H1 (cell line): ENCODE measurements at regions not wholly inside any gene's neighbourhood (a gene's known extent, or its start where the extent isn't known, plus 50 kb on each side); places are given as distances from the start of the nearest gene placed in this dataset.

Experiments
- CTCF ChIA-PET: fragments of 300-600 bp; sonication (Branson Sonifier 250); formaldehyde crosslinking; loops from one replicate; lab custom pipeline; 2021; ENCODE audit not compliant: partially characterized antibody; lab: Charles Lee
- POLR2A ChIA-PET: fragments of 300-600 bp; sonication (Branson Sonifier 250); formaldehyde crosslinking; loops from one replicate; lab custom pipeline; 2021; ENCODE audit warnings: inconsistent platforms; ENCODE audit not compliant: partially characterized antibody; lab: Charles Lee
- DNase-seq, 2 experiments: peaks; one replicate each; pipeline versions ENCODE4 v3.0.0 to v3.0.0-alpha.2; 2010 to 2022; ENCODE audit warnings: low spot score in 2 of 2, low read depth in 1 of 2, mixed read lengths in 1 of 2
- FAIRE-seq: peaks from 2 replicates; lab custom pipeline; 2011; peaks lifted over from hg19 to GRCh38; lab: Jason Lieb, UNC
- H2AFZ ChIP-seq: 2 replicates; pipeline ENCODE4 v1.8.1; 2012; ENCODE audit warnings: low read length, inconsistent platforms
- H2AK5ac ChIP-seq: 2 replicates; pipeline ENCODE4 v1.6.1; 2013; ENCODE audit warnings: low read depth, low read length
- H2BK120ac ChIP-seq: replicated peaks from 2 replicates; pipeline ENCODE3; 2013; ENCODE audit warnings: low read depth, low read length, inconsistent platforms
- H2BK12ac ChIP-seq: 2 replicates; pipeline ENCODE4 v1.6.1; 2013; ENCODE audit warnings: low read depth, low read length
- H2BK15ac ChIP-seq: 2 replicates; pipeline ENCODE4 v1.6.1; 2013; ENCODE audit warnings: low read length
- H2BK20ac ChIP-seq: 2 replicates; pipeline ENCODE4 v1.6.1; 2013; ENCODE audit warnings: low read length
- H2BK5ac ChIP-seq: 2 replicates; pipeline ENCODE4 v1.6.1; 2013; ENCODE audit warnings: low read depth, low read length
- H3K14ac ChIP-seq: 2 replicates; pipeline ENCODE4 v1.6.1; 2013; ENCODE audit warnings: inconsistent platforms; ENCODE audit not compliant: insufficient read length
- H3K18ac ChIP-seq: 2 replicates; pipeline ENCODE4 v1.6.1; 2013; ENCODE audit warnings: low read length; ENCODE audit errors: extremely low read depth
- H3K23ac ChIP-seq: 2 replicates; pipeline ENCODE4 v1.6.1; 2013; ENCODE audit warnings: inconsistent platforms; ENCODE audit not compliant: insufficient read length
- H3K23me2 ChIP-seq: 2 replicates; pipeline ENCODE4 v1.6.1; 2013; ENCODE audit warnings: low read depth, low read length
- H3K27ac ChIP-seq: 2 replicates; pipeline ENCODE4 v1.6.1; 2011; ENCODE audit warnings: low read depth, low read length, inconsistent platforms
- H3K27me3 ChIP-seq, 4 experiments: replicated peaks in 1 of 4; 1 replicate in 1 of 4; 2 replicates in 3 of 4; pipeline versions ENCODE4 v1.6.1 to v1.8.1; 2011 to 2013; ENCODE audit warnings: low read length in 3 of 4, mild to moderate bottlenecking in 3 of 4, inconsistent platforms in 2 of 4, mixed read lengths in 2 of 4, moderate library complexity in 1 of 4; ENCODE audit not compliant: control insufficient read depth in 3 of 4, insufficient read depth in 3 of 4; ENCODE audit errors: extremely low read depth in 1 of 4
- H3K36me3 ChIP-seq, 4 experiments: 2 replicates each; pipeline versions ENCODE4 v1.6.1 to v1.8.1; 2011 to 2013; ENCODE audit warnings: mild to moderate bottlenecking in 4 of 4, low read length in 3 of 4, moderate library complexity in 2 of 4, control low read depth in 1 of 4, inconsistent platforms in 1 of 4; ENCODE audit not compliant: insufficient read depth in 4 of 4, control insufficient read depth in 2 of 4
- H3K4ac ChIP-seq: replicated peaks from 2 replicates; pipeline ENCODE3; 2013; ENCODE audit warnings: low read length, low read depth, mixed read lengths, inconsistent platforms; ENCODE audit not compliant: insufficient read length
- H3K4me1 ChIP-seq, 4 experiments: replicated peaks in 1 of 4; 1 replicate in 1 of 4; 2 replicates in 3 of 4; pipeline versions ENCODE4 v1.6.1 to v1.8.1; 2011 to 2013; ENCODE audit warnings: low read length in 3 of 4, inconsistent platforms in 2 of 4, mixed read lengths in 1 of 4; ENCODE audit not compliant: insufficient read depth in 4 of 4, control insufficient read depth in 3 of 4
- H3K4me2 ChIP-seq, 2 experiments: 2 replicates each; pipeline versions ENCODE4 v1.6.1 to v1.8.1; 2011 to 2013; ENCODE audit warnings: low read depth in 2 of 2, low read length in 2 of 2, control low read depth in 1 of 2, inconsistent platforms in 1 of 2, mild to moderate bottlenecking in 1 of 2; ENCODE audit not compliant: insufficient read depth in 1 of 2
- H3K4me3 ChIP-seq, 4 experiments: fragments of 200-600, 300-600 bp in 1 of 4; sonication (generic), shearing (Covaris generic), sonication (Bioruptor Twin) in 1 of 4; 2 replicates each; pipeline versions ENCODE4 v1.5.1 to v1.8.1; 2011 to 2016; ENCODE audit warnings: low read length in 4 of 4, low read depth in 3 of 4, control low read depth in 2 of 4, inconsistent platforms in 2 of 4, mild to moderate bottlenecking in 2 of 4, mixed read lengths in 1 of 4, moderate library complexity in 1 of 4; ENCODE audit not compliant: insufficient read depth in 2 of 4; ENCODE audit errors: extremely low read depth in 1 of 4
- H3K56ac ChIP-seq: replicated peaks from 2 replicates; pipeline ENCODE3; 2013; ENCODE audit warnings: low read depth, mild to moderate bottlenecking, mixed read lengths, low read length, inconsistent platforms; ENCODE audit not compliant: insufficient read length
- H3K79me1 ChIP-seq: 2 replicates; pipeline ENCODE4 v1.6.1; 2013; ENCODE audit warnings: low read depth, low read length, control low read depth
- H3K79me2 ChIP-seq, 2 experiments: 2 replicates each; pipeline versions ENCODE4 v1.6.1 to v1.8.1; 2012 to 2013; ENCODE audit warnings: low read length in 2 of 2, mild to moderate bottlenecking in 2 of 2, inconsistent platforms in 1 of 2; ENCODE audit not compliant: insufficient read depth in 2 of 2, control insufficient read depth in 1 of 2
- H3K9ac ChIP-seq, 4 experiments: replicated peaks in 1 of 4; 1 replicate in 1 of 4; 2 replicates in 3 of 4; pipeline versions ENCODE4 v1.6.1 to v1.8.1; 2011 to 2013; ENCODE audit warnings: low read depth in 3 of 4, low read length in 3 of 4, control low read depth in 2 of 4, mild to moderate bottlenecking in 2 of 4, moderate library complexity in 2 of 4, inconsistent platforms in 1 of 4; ENCODE audit errors: extremely low read depth in 1 of 4
- H3K9me3 ChIP-seq, 2 experiments: 2 replicates each; pipeline versions ENCODE4 v1.6.1 to v1.8.1; 2012 to 2013; ENCODE audit warnings: mild to moderate bottlenecking in 2 of 2, moderate library complexity in 2 of 2, control low read depth in 1 of 2, inconsistent platforms in 1 of 2, low read depth in 1 of 2, low read length in 1 of 2, mixed read lengths in 1 of 2; ENCODE audit not compliant: insufficient read depth in 2 of 2
- H4K20me1 ChIP-seq, 2 experiments: replicated peaks in 1 of 2; 2 replicates each; pipeline versions ENCODE3 to v1.8.1; 2011 to 2013; ENCODE audit warnings: inconsistent platforms in 2 of 2, low read length in 2 of 2, mild to moderate bottlenecking in 1 of 2; ENCODE audit not compliant: insufficient read depth in 2 of 2, control insufficient read depth in 1 of 2
- H4K5ac ChIP-seq: 2 replicates; pipeline ENCODE4 v1.6.1; 2013; ENCODE audit warnings: low read length, low read depth, mixed read lengths, inconsistent platforms; ENCODE audit not compliant: insufficient read length
- H4K8ac ChIP-seq: 2 replicates; pipeline ENCODE4 v1.8.0; 2013; ENCODE audit warnings: mild to moderate bottlenecking, moderate library complexity, low read length, inconsistent platforms; ENCODE audit not compliant: insufficient read depth; ENCODE audit errors: extremely low read depth
- H4K91ac ChIP-seq: replicated peaks from 2 replicates; pipeline ENCODE3; 2013; ENCODE audit warnings: low read length, mixed read lengths, inconsistent platforms; ENCODE audit not compliant: insufficient read length
- BACH1 ChIP-seq: IDR thresholded peaks from 2 replicates; pipeline ENCODE4 v1.6.1; 2012; ENCODE audit warnings: low read length, improper control_type of control experiment
- MAFK ChIP-seq: IDR thresholded peaks from 2 replicates; pipeline ENCODE4 v1.6.1; 2012; ENCODE audit warnings: low read depth, mild to moderate bottlenecking, improper control_type of control experiment, low read length
- WGBS, 2 experiments: shearing (Covaris generic) in 1 of 2; methylation state at CpG; one replicate each; pipeline versions ENCODE4 v1.1.6 to v1.1.7; 2013 to 2015; ENCODE audit warnings: low lambda C conversion rate in 2 of 2, mixed read lengths in 2 of 2, inconsistent platforms in 1 of 2, low coverage in 1 of 2, missing lambda C conversion rate in 1 of 2; ENCODE audit not compliant: insufficient replicate concordance in 2 of 2, insufficient coverage in 1 of 2, insufficient read length in 1 of 2; ENCODE audit errors: extremely low coverage in 1 of 2, missing lambda C conversion rate in 1 of 2; 5-methylcytosine and 5-hydroxymethylcytosine counted together

DNA sequence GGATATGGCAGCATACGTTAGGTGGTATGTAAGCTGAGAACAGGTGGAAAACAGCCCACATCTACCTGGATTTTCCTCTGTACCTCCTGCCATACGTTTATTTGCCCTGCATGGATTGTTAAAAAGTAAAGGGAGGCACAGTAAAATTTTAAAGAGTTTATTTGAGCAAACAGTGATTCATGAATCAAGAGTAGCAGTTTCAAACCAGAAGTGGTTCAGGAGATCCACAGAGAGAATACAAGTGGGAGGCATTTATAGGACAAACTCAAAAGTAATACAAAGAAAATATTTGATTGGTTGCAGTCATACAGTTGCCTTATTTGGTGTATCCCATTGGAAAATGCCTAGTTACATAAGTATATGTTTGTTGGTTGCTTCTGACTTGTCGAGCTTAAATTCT, 117.6 kb downstream of the FAM170A start:
- Histone ChIP-seq H3K79me2 (no peaks in the 10 kb centered on the region), H3K36me3 (no peaks in the 10 kb centered on the region), H3K27me3 (no peaks in the 10 kb centered on the region), H2BK120ac (no peak overlapping the region), H3K27ac (no peak overlapping the region), H2BK5ac (no peak overlapping the region), H3K14ac (no peak overlapping the region), H3K56ac (no peak overlapping the region), H3K4me1 (no peaks in the 10 kb centered on the region), H3K23ac (no peak overlapping the region), H3K4ac (no peak overlapping the region), H2AK5ac (no peak overlapping the region), H2BK15ac (no peak overlapping the region), H2AFZ (no peak overlapping the region), H3K9me3 (no peaks in the 10 kb centered on the region), H4K8ac (no peak overlapping the region), H3K18ac (no peak overlapping the region), H3K9ac (no peak overlapping the region), H2BK20ac (no peak overlapping the region), H3K23me2 (no peaks in the 10 kb centered on the region), H3K4me3 (no peak overlapping the region), H4K91ac (no peak overlapping the region), H3K4me2 (no peak overlapping the region), H4K5ac (no peak overlapping the region), H4K20me1 (no peaks in the 10 kb centered on the region), H3K79me1 (no peaks in the 10 kb centered on the region), H2BK12ac (no peak overlapping the region)
- FAIRE-seq (no peak), DNase-seq (no peak)
- POLR2A ChIA-PET: no interaction called here
- TF ChIP-seq BACH1: no peak
- no peak for TF ChIP-seq MAFK
- CTCF ChIA-PET: interaction anchor here (0.6 to 2.0 kb wide), 6 partner anchors 13 to 927 kb away, joined by 3 to 5 read pairs (median 4); partner anchors contain the start of gene DTWD2
- WGBS, 2 experiments: 80% methylated on average over 3 of the region's 3 CpGs; no CpG with 5 or more reads in 1 of the 2 experiments
